ENCODE measurements at regions not wholly inside any gene's neighbourhood (a gene's known extent, or its start where the extent isn't known, plus 50 kb on each side); places are given as distances from the start of the nearest gene placed in this dataset.
"Not testable (repeated sequence)": the region's sequence is repeated elsewhere in the genome, so short reads cannot be mapped to it uniquely, and the experiment has no call there.

- Histone ChIP-seq H3K9ac (no peak overlapping the region), H3K4me3 (IDR thresholded peaks at IDR 0.05; ENCODE audit: insufficient read depth, low read depth, low read length) (no peak overlapping the region), H4K20me1 (ENCODE audit: insufficient read depth) (no peaks in the 10 kb centered on the region), H3K27me3 (ENCODE audit: insufficient read depth, low read depth) (no peaks in the 10 kb centered on the region), H3K36me3 (ENCODE audit: insufficient read depth) (no peaks in the 10 kb centered on the region), H3K27ac (no peak overlapping the region), H2AFZ (ENCODE audit: low read depth) (no peak overlapping the region), H3K4me1 (ENCODE audit: low read depth, poor library complexity, severe bottlenecking) (peaks cover 10% of the 10 kb centered on the region), H3K4me2 (no peak overlapping the region), H3K79me2 (ENCODE audit: insufficient read depth, low read depth) (no peaks in the 10 kb centered on the region)
- TF ChIP-seq CTCF (conservative IDR thresholded peaks at IDR 0.05; ENCODE audit: low read depth, low read length) = no peak
Measured at GRCh38 chr16:14384745-14385144, 245.3 kb downstream of the PARN start.

GRCh38 chr16:14383844-14384243, 246.2 kb downstream of the PARN start:
- H3K4me1 ChIP-seq (ENCODE audit: low read depth, poor library complexity, severe bottlenecking); H3K9ac ChIP-seq; H3K36me3 ChIP-seq (ENCODE audit: insufficient read depth); H3K79me2 ChIP-seq (ENCODE audit: insufficient read depth, low read depth); H3K27ac ChIP-seq; H2AFZ ChIP-seq (ENCODE audit: low read depth); H3K27me3 ChIP-seq (ENCODE audit: insufficient read depth, low read depth); H4K20me1 ChIP-seq (ENCODE audit: insufficient read depth); H3K4me2 ChIP-seq; H3K4me3 ChIP-seq (IDR thresholded peaks at IDR 0.05; ENCODE audit: insufficient read depth, low read depth, low read length): not testable (repeated sequence)

DNA sequence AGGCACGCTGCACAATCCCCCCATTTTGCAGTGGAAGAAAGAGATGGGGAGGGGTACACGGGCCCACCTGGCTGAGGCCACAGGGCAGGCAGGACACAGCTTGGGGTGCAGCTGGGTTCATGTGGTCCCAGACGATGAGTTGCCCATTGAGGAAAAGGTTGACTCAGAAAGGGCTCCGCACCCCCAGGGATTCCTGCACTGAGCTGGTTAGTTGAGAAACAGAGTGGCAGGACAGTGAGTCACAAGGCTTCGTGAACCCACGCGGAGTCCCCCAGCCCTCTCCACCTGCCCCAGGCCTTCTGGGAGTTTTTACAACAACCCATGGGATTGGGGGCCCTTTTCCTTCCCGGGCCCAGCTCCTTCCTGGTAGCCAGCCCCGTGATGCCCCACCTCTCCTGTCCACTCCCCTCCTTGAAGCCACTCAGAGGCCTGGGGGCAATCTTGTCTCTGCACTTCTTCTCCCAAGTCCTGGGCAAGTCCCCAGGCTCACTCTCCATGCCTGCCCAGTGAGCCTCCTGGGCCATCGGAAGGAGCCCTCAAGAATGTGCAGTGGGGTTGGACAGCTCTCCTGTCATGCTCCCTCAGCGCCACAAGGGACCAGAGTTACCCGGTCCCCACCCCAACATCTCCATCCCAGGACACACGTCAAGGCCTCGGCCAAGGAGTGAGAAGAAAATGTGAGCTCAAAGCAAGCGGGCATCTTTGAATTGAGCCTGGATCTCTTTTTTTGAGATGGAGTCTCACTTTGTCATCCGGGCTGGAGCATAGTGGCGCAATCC, 251.2 kb downstream of the PARN start:
- no peak for TF ChIP-seq CTCF (conservative IDR thresholded peaks at IDR 0.05; ENCODE audit: low read depth, low read length)
- Histone ChIP-seq H3K4me2 (no peak overlapping the region), H2AFZ (ENCODE audit: low read depth) (no peak overlapping the region), H4K20me1 (ENCODE audit: insufficient read depth) (no peaks in the 10 kb centered on the region), H3K9ac (no peak overlapping the region), H3K79me2 (ENCODE audit: insufficient read depth, low read depth) (no peaks in the 10 kb centered on the region), H3K36me3 (ENCODE audit: insufficient read depth) (no peaks in the 10 kb centered on the region), H3K27me3 (ENCODE audit: insufficient read depth, low read depth) (no peaks in the 10 kb centered on the region), H3K4me3 (IDR thresholded peaks at IDR 0.05; ENCODE audit: insufficient read depth, low read depth, low read length) (no peak overlapping the region), H3K27ac (no peak overlapping the region), H3K4me1 (ENCODE audit: low read depth, poor library complexity, severe bottlenecking) (peaks cover 6% of the 10 kb centered on the region)

GRCh38 chr16:14378131-14378551, 251.9 kb downstream of the PARN start:
- Histone ChIP-seq H3K79me2 (ENCODE audit: insufficient read depth, low read depth) (no peaks in the 10 kb centered on the region), H3K36me3 (ENCODE audit: insufficient read depth) (no peaks in the 10 kb centered on the region), H3K4me2 (no peak overlapping the region), H3K4me1 (ENCODE audit: low read depth, poor library complexity, severe bottlenecking) (peaks cover 6% of the 10 kb centered on the region), H4K20me1 (ENCODE audit: insufficient read depth) (no peaks in the 10 kb centered on the region), H3K4me3 (IDR thresholded peaks at IDR 0.05; ENCODE audit: insufficient read depth, low read depth, low read length) (no peak overlapping the region), H2AFZ (ENCODE audit: low read depth) (no peak overlapping the region), H3K9ac (no peak overlapping the region), H3K27me3 (ENCODE audit: insufficient read depth, low read depth) (no peaks in the 10 kb centered on the region), H3K27ac (no peak overlapping the region)
- TF ChIP-seq CTCF (conservative IDR thresholded peaks at IDR 0.05; ENCODE audit: low read depth, low read length) = no peak

- no peak overlapping the region for H3K4me2 ChIP-seq
- H3K4me1 ChIP-seq (ENCODE audit: low read depth, poor library complexity, severe bottlenecking) = peaks cover 6% of the 10 kb centered on the region
- H3K9ac ChIP-seq = no peak overlapping the region
- no peak overlapping the region for H3K4me3 ChIP-seq (IDR thresholded peaks at IDR 0.05; ENCODE audit: insufficient read depth, low read depth, low read length)
- no peaks in the 10 kb centered on the region for H3K36me3 ChIP-seq (ENCODE audit: insufficient read depth)
- TF ChIP-seq CTCF (conservative IDR thresholded peaks at IDR 0.05; ENCODE audit: low read depth, low read length) = no peak
- H2AFZ ChIP-seq (ENCODE audit: low read depth) = no peak overlapping the region
- H4K20me1 ChIP-seq (ENCODE audit: insufficient read depth) = no peaks in the 10 kb centered on the region
- no peaks in the 10 kb centered on the region for H3K27me3 ChIP-seq (ENCODE audit: insufficient read depth, low read depth)
- no peak overlapping the region for H3K27ac ChIP-seq
- no peaks in the 10 kb centered on the region for H3K79me2 ChIP-seq (ENCODE audit: insufficient read depth, low read depth)
Measured at GRCh38 chr16:14377326-14377725, 252.7 kb downstream of the PARN start.

Data from KMS-11 (cell line).